Suprapubic skin (tissue), 3 donors: ENCODE measurements at regions not wholly inside any gene's neighbourhood (a gene's known extent, or its start where the extent isn't known, plus 50 kb on each side); places are given as distances from the start of the nearest gene placed in this dataset.

ENCODE experiments used
- EP300 ChIP-seq: sonication (generic); formaldehyde crosslinking; IDR thresholded peaks from one replicate; pipeline ENCODE4 v1.6.1; 2017; ENCODE audit warnings: antibody characterized with exemption
- POLR2A ChIP-seq, 2 donors: fragments of 450-650 bp; IDR thresholded peaks; one replicate each; pipeline ENCODE4 v1.6.1; 2017; ENCODE audit warnings: antibody characterized with exemption in 2 of 2, mild to moderate bottlenecking in 2 of 2, moderate library complexity in 2 of 2
- TF ChIP-seq, protein P1 (sequence below), 2 donors: fragments of 200-600 bp in 1 of 2; fragments of 450-650 bp in 1 of 2; sonication (generic) in 1 of 2; IDR thresholded peaks; one replicate each; pipeline ENCODE4 v1.5.1; 2016 to 2019; ENCODE audit warnings: antibody characterized with exemption in 2 of 2, mild to moderate bottlenecking in 1 of 2, moderate library complexity in 1 of 2

DNA sequence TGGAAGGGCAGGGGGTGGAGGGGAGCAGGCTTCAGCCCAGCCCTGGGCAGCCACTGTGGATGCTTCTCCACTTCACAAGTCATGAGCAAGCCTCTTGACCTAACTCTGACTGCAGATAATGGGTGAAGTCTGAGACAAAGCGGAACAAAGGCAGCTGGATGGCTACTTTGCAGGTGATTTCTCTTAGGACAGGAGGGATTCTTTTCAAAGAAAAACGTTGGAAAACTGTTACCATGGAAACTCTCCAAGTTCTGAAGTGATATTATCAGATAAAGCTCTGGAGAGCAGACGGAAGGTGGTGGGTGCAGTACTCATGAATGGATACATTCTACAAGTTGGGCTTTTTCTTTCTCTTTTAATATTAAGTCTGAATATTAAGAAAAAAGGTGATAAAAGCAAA, 254.2 kb upstream of the SLCO3A1 start:
- TF ChIP-seq, protein P1, sequence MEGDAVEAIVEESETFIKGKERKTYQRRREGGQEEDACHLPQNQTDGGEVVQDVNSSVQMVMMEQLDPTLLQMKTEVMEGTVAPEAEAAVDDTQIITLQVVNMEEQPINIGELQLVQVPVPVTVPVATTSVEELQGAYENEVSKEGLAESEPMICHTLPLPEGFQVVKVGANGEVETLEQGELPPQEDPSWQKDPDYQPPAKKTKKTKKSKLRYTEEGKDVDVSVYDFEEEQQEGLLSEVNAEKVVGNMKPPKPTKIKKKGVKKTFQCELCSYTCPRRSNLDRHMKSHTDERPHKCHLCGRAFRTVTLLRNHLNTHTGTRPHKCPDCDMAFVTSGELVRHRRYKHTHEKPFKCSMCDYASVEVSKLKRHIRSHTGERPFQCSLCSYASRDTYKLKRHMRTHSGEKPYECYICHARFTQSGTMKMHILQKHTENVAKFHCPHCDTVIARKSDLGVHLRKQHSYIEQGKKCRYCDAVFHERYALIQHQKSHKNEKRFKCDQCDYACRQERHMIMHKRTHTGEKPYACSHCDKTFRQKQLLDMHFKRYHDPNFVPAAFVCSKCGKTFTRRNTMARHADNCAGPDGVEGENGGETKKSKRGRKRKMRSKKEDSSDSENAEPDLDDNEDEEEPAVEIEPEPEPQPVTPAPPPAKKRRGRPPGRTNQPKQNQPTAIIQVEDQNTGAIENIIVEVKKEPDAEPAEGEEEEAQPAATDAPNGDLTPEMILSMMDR (IDR thresholded peaks at IDR 0.05), result no peak
- TF ChIP-seq POLR2A (IDR thresholded peaks at IDR 0.05) (no peak), EP300 (no peak)
